Natural killer cell (primary cell): ENCODE measurements at regions not wholly inside any gene's neighbourhood (a gene's known extent, or its start where the extent isn't known, plus 50 kb on each side); places are given as distances from the start of the nearest gene placed in this dataset.

Experiments
- ATAC-seq, 3 donors: fragments of 150-1000 bp in 2 of 3; fragments of 200-7000 bp in 1 of 3; cut with Tn5 transposase; 1 replicate in 1 of 3; 2 replicates in 2 of 3; pipeline ENCODE4 v1.10.0; 2021; ENCODE audit warnings: mild to moderate bottlenecking in 2 of 3, moderate library complexity in 2 of 3
- DNase-seq, 2 donors: peaks; one replicate each; pipeline versions ENCODE4 v3.0.0 to v3.0.0-alpha.2; 2013 to 2021; ENCODE audit warnings: mixed read lengths in 1 of 2
- H3K27ac ChIP-seq: one replicate; pipeline ENCODE4 v1.5.1; 2013; ENCODE audit warnings: mild to moderate bottlenecking, low read length
- H3K27me3 ChIP-seq: one replicate; pipeline ENCODE4 v1.6.1; 2013; ENCODE audit warnings: low read length; ENCODE audit not compliant: control insufficient read depth, insufficient read depth
- H3K36me3 ChIP-seq: one replicate; pipeline ENCODE4 v1.6.1; 2013; ENCODE audit warnings: low read length; ENCODE audit not compliant: control insufficient read depth, insufficient read depth
- H3K4me1 ChIP-seq: one replicate; pipeline ENCODE4 v1.6.1; 2013; ENCODE audit warnings: low read length; ENCODE audit not compliant: control insufficient read depth, insufficient read depth
- H3K4me3 ChIP-seq: one replicate; pipeline ENCODE4 v1.5.1; 2013; ENCODE audit warnings: low read length
- H3K9me3 ChIP-seq: one replicate; pipeline ENCODE4 v1.6.1; 2013; ENCODE audit warnings: low read length; ENCODE audit not compliant: control insufficient read depth, insufficient read depth
- H3K27ac Mint-ChIP-seq, 2 donors: one replicate each; pipeline ENCODE4 v1.8.0; 2022; ENCODE audit warnings: mild to moderate bottlenecking in 2 of 2, mixed read lengths in 2 of 2, moderate library complexity in 1 of 2
- H3K27me3 Mint-ChIP-seq, 2 donors: one replicate each; pipeline ENCODE4 v1.8.0; 2022; ENCODE audit warnings: low read depth in 2 of 2, mixed read lengths in 2 of 2
- H3K36me3 Mint-ChIP-seq: one replicate; pipeline ENCODE4 v1.8.0; 2022; ENCODE audit warnings: mixed read lengths
- H3K4me1 Mint-ChIP-seq, 2 donors: one replicate each; pipeline ENCODE4 v1.8.0; 2022; ENCODE audit warnings: mixed read lengths in 2 of 2
- H3K4me3 Mint-ChIP-seq: one replicate; pipeline ENCODE4 v1.8.0; 2022; ENCODE audit warnings: mild to moderate bottlenecking, moderate library complexity, mixed read lengths
- H3K9me3 Mint-ChIP-seq, 2 donors: one replicate each; pipeline ENCODE4 v1.8.0; 2022; ENCODE audit warnings: mixed read lengths in 2 of 2
- CTCF ChIP-seq: fragments of 200-600 bp; IDR thresholded peaks from one replicate; pipeline ENCODE4 v1.8.0; 2022; ENCODE audit warnings: antibody characterized with exemption
- WGBS: methylation state at CpG from one replicate; pipeline ENCODE4 v1.1.7; 2013; ENCODE audit warnings: missing lambda C conversion rate; ENCODE audit not compliant: insufficient coverage; 5-methylcytosine and 5-hydroxymethylcytosine counted together
- intact Hi-C: fragments of 100-400 bp; cut with micrococcal nuclease; formaldehyde crosslinking; loops from one replicate; pipeline ENCODE4 v1.14.2; 2022

GRCh38 chr6:54710456-54710855, 136.1 kb upstream of the FAM83B start:
- Mint-ChIP-seq H3K36me3 (no peaks in the 10 kb centered on the region), H3K9me3 (no peaks in the 10 kb centered on the region), H3K4me3 (no peak overlapping the region), H3K27me3 (peaks cover 0 to 8% of the 10 kb centered on the region in 2 donors), H3K27ac (no peak overlapping the region), H3K4me1 (no peaks in the 10 kb centered on the region)
- DNase-seq (no peak), ATAC-seq (no peak)
- Histone ChIP-seq H3K36me3 (no peaks in the 10 kb centered on the region), H3K27ac (no peak overlapping the region), H3K27me3 (no peaks in the 10 kb centered on the region), H3K4me1 (no peaks in the 10 kb centered on the region), H3K9me3 (no peaks in the 10 kb centered on the region), H3K4me3 (no peak overlapping the region)
- no peak for TF ChIP-seq CTCF
- intact Hi-C loops, result no loop called here
- WGBS, result 70% methylated on average over 2 of the region's 2 CpGs

GRCh38 chr6:54716010-54716409, 130.6 kb upstream of the FAM83B start:
- Histone ChIP-seq H3K9me3 (no peaks in the 10 kb centered on the region), H3K36me3 (no peaks in the 10 kb centered on the region), H3K4me1 (no peaks in the 10 kb centered on the region), H3K27ac (no peak overlapping the region), H3K27me3 (no peaks in the 10 kb centered on the region), H3K4me3 (no peak overlapping the region)
- H3K4me3 Mint-ChIP-seq, result no peak overlapping the region
- intact Hi-C loops, result loop anchor here (5.0 kb wide), 1 partner anchor 526 kb away; no protein-coding TSS in a partner anchor
- ATAC-seq (no peak), DNase-seq (no peak)
- WGBS, result 90% methylated on average over 6 of the region's 6 CpGs
- no peaks in the 10 kb centered on the region for H3K9me3 Mint-ChIP-seq
- no peaks in the 10 kb centered on the region for H3K4me1 Mint-ChIP-seq
- no peak overlapping the region for H3K27ac Mint-ChIP-seq
- no peaks in the 10 kb centered on the region for H3K36me3 Mint-ChIP-seq
- peaks cover 3 to 7% of the 10 kb centered on the region in 2 donors for H3K27me3 Mint-ChIP-seq
- no peak for TF ChIP-seq CTCF

GRCh38 chr6:54716877-54717276, 129.7 kb upstream of the FAM83B start:
- H3K9me3 ChIP-seq, result no peaks in the 10 kb centered on the region
- ATAC-seq (no peak), DNase-seq (no peak)
- no peak overlapping the region for H3K4me3 Mint-ChIP-seq
- intact Hi-C loops, result loop anchor here (5.0 kb wide), 1 partner anchor 525 kb away; no protein-coding TSS in a partner anchor
- no peak overlapping the region for H3K27ac Mint-ChIP-seq
- no peaks in the 10 kb centered on the region for H3K36me3 ChIP-seq
- H3K9me3 Mint-ChIP-seq, result no peaks in the 10 kb centered on the region
- TF ChIP-seq CTCF, result no peak
- peaks cover 3 to 7% of the 10 kb centered on the region in 2 donors for H3K27me3 Mint-ChIP-seq
- no CpG with 5 or more reads among the region's 3 CpGs for WGBS
- no peaks in the 10 kb centered on the region for H3K36me3 Mint-ChIP-seq
- no peaks in the 10 kb centered on the region for H3K4me1 ChIP-seq
- H3K27ac ChIP-seq, result no peak overlapping the region
- H3K27me3 ChIP-seq, result no peaks in the 10 kb centered on the region
- no peak overlapping the region for H3K4me3 ChIP-seq
- H3K4me1 Mint-ChIP-seq, result no peaks in the 10 kb centered on the region

- Histone ChIP-seq H3K9me3 (no peaks in the 10 kb centered on the region), H3K27me3 (no peaks in the 10 kb centered on the region), H3K4me1 (no peaks in the 10 kb centered on the region), H3K36me3 (no peaks in the 10 kb centered on the region), H3K4me3 (no peak overlapping the region), H3K27ac (no peak overlapping the region)
- DNase-seq (peak; percentile 44 to 56), ATAC-seq (peak; percentile 63 to 80 (median 64))
- 76% methylated on average over 3 of the region's 5 CpGs for WGBS
- intact Hi-C loops, result loop anchor here (1.0 to 5.0 kb wide), 2 partner anchors 351 to 524 kb away; no protein-coding TSS in a partner anchor
- Mint-ChIP-seq H3K4me1 (no peaks in the 10 kb centered on the region), H3K27ac (no peak overlapping the region), H3K27me3 (peaks cover 3 to 7% of the 10 kb centered on the region in 2 donors), H3K36me3 (no peaks in the 10 kb centered on the region), H3K9me3 (no peaks in the 10 kb centered on the region), H3K4me3 (no peak overlapping the region)
- TF ChIP-seq CTCF, result peak; percentile 91
These were observed 128.6 kb upstream of the FAM83B start for GRCh38 chr6:54717849-54718455.
